ENCODE measurements at regions not wholly inside any gene's neighbourhood (a gene's known extent, or its start where the extent isn't known, plus 50 kb on each side); places are given as distances from the start of the nearest gene placed in this dataset.
"Not testable (repeated sequence)": the region's sequence is repeated elsewhere in the genome, so short reads cannot be mapped to it uniquely, and the experiment has no call there.

DNA sequence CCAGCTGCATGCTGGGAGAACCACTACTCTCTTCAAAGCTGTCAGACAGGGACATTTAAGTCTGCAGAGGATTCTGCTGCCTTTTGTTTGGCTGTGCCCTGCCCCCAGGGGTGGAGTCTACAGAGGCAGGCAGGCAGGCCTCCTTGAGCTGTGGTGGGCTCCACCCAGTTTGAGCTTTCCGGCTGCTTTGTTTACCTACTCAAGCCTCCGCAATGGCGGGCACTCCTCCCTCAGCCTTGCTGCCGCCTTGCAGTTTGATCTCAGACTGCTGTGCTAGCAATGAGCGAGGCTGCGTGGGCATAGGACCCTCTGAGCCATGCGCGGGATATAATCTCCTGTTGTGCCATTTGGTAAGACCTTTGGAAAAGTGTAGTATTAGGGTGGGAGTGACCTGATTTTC, 581.1 kb upstream of the LCORL start:
- ATAC-seq; DNase-seq (ENCODE audit: low spot score); intact Hi-C loops (cut with DNase I): not testable (repeated sequence)

DNA sequence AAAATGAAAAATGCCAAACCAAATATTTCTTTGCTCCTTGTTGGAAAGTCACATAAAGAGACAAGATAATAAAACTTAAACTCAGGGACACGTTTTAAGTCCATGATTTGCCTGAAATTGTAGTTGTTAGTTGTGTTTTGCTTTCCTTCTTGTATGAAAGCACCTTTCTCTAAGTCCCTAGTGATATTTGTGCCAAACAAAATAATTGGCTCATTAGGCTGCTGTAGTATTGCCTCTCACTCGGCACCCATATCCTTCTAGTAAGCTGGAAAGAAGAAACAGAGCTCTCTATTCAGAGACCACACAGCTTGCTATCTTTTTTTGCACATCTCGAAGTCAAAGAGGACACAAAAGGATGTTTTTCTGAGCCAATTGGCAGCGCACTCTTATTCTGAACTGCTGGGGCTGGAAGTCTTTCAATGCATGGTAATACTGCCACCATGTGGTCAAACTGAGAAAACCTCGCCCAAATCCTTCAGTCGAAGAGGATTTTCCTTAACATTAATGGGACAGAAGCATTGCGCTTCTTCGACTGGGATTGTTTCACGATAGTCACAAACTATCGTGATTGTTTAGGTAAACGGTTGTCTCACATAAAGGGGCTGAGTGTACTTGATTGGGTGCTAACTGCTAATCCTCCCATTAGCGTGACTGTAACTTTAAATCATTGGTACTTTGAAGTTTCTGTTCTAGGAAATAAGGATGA, 571.9 kb upstream of the LCORL start:
- ATAC-seq, result peak; percentile 97
- DNase-seq (ENCODE audit: low spot score), result peak; percentile 72
- intact Hi-C loops (cut with DNase I), result loop anchor here (10.0 kb wide), 1 partner anchor 779 kb away; the partner anchor contains the start of genes DCAF16 and NCAPG

DNA sequence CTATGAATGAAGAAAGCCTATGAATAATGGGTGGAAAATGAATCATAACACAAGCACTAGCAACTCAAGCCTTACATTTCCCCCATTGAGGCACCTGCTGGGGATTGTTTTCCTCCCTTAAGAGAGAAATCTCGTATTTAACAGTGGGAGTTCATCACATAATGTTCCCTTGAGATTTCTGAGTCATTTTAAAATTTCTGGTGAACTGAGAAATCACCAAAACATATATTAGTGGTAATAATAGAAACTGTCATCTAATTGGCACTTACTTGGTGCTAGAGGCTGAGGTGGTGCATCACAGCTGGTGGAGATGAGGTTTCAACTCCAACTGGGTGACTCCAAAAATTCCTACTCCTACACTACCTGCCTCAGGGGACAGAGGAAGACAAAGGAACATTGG, 561.3 kb upstream of the LCORL start:
- intact Hi-C loops (cut with DNase I), result no loop called here
- ATAC-seq (no peak), DNase-seq (ENCODE audit: low spot score) (no peak)

DNA sequence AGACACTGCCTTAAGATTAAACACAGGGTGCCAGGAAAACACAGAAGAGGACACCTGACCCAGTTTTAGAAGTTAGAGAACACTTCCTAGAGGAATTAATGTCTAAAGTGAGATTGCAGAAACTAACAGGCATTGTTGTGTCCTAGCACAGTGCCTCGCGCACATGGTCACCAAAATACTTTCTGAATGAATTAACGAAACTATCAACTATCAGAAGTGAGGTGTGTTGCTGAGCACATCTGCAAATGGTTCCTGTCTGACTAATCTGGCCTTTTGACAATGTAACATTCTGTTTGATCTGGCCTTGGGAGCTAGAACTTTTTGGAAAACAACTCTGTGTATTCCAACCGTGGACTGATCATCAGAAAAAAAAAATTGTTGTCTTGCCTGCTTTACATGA, 556.8 kb upstream of the LCORL start:
- intact Hi-C loops (cut with DNase I), result no loop called here
- no peak for ATAC-seq
- DNase-seq (ENCODE audit: low spot score), result no peak

DNA sequence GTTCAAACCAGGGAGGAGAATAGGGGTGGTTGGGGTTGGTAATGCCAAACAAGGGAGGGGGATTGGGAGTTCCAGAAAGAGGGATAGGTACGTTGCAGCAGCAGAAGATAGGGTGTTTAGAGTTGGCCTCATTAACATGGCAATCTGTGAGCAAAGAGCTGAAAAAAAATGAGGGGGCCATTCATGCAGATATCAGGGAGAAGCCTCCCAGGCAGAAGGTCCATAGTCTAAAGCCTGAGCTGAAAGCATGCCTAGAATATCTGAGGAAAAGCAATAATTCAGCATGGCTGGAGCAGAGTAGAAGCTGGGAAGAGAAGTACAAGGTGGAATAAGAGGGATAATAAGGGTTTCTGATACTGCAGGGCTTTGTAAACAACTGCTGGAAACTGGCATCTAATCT, 550.9 kb upstream of the LCORL start:
- intact Hi-C loops (cut with DNase I), result no loop called here
- no peak for ATAC-seq
- no peak for DNase-seq (ENCODE audit: low spot score)

DNA sequence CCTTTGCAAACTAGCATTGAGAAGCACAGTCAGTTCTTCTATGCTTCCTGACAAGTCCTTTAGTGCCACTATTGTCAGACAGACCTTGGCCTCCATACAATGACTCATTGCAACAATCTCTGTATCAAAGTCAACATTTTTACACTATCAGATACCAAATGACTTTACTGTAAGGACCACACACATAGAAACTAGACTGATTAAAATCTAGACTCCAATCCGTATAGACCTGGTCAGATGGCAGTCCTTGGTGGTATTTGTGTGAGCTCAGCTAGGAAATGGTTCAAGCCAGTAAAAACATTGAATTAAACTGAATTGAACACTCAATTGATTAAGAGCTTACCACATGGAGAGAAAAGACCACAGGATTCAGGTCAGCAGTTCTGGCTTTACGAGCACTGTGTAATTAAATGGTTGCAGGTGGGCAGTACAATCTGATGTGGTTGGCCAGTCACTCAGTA, 549.8 kb upstream of the LCORL start:
- DNase-seq (ENCODE audit: low spot score) (no peak), ATAC-seq (no peak)
- intact Hi-C loops (cut with DNase I), result no loop called here

DNA sequence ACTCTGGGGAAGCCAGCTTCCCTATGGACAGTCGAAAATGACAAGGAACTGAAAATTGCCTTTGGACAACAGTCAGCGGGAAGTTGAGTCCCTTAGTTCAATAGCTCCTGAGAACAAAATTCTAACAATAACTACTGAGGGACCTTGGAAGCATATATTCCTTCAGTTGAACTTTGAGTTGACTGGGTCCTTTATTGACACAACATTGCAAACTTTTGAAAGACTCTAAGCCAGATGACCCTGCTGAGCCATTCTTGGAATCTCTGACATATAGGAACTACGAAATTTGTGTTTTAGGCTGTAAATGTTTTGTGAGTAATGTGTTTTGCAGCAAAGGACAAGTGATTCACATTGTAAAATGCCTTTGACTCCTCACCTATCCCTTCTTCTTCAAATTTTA, 548.8 kb upstream of the LCORL start:
- ATAC-seq (no peak), DNase-seq (ENCODE audit: low spot score) (no peak)
- intact Hi-C loops (cut with DNase I), result no loop called here

DNA sequence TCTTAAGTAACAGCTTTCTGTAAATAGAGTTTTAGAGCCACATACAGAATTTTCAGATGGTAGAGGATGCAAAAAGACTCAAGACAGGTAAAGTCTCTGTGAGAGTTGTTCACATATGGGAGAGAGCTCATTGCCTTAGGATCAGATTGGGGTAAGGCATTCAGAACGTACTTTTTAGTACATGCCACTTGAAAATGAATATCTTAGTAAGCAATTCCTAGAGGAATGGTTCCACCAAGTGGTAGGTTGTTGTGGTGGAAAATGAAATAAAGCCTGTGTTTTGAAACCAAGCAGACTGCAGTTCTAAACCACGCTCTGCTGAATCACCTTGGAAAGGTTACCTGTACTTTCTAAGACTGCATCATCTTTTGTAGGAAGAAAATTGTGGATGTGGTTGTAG, 547.0 kb upstream of the LCORL start:
- intact Hi-C loops (cut with DNase I), result no loop called here
- ATAC-seq, result peak; percentile 55

DNA sequence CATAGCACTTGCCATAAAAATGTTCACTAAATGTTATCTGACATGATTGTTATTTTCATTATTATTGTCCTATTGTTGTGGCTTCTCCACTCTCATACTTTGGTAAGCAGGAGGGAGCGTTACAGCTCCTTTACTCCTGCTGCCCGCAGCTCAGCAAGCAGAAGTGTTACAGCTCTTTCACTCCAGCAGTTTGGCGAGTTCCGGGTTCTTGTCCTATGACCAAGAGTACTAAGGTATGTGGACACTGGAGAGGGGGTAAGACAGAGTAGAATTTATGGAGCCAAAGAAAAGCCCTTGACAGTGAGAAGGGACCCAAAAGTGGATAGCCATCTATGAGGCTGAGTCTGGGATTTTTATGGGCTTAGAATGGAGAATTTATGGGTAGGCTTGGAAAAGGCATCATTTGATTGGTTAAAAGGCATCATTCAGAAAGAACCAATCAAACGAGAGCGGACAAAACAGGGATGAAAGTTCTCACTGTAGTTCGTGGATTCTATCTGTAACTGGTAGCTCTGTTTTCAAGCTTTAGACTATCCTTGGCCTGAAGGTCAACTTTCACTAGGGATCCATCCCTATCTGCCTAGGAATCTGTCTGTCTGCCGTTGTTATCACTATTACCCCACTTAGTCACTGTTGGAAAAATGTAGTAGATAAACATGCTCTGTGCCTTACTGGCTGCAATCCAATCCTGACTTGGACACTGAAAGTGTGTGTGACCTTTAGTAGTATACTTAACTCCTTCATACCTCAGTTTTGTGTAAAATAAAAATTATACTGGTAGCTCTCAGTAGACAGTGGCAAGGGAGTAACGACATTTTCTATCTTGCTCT, 545.6 kb upstream of the LCORL start:
- DNase-seq (ENCODE audit: low spot score), result no peak
- no peak for ATAC-seq
- intact Hi-C loops (cut with DNase I), result no loop called here

More for the DNA sequence above, 547.0 kb upstream of the LCORL start:
- no peak for DNase-seq (ENCODE audit: low spot score)

DNA sequence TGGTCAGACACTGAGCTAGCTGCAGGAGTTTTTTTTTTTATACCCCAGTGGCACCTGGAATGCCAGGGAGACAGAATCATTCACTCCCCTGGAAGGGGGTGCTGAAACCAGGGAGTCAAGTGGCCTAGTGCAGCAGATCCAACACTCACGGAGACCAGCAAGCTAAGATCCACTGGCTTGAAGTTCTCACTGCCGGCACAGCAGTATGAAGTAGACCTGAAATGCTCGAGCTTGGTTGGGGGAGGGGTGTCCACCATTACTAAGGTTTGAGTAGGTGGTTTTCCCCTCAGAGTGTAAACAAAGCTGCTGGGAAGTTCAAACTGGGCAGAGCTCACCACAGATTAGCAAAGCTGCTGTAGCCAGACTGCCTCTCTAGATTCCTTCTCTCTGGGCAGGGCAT, 537.9 kb upstream of the LCORL start:
- intact Hi-C loops (cut with DNase I), result no loop called here
- ATAC-seq (no peak), DNase-seq (ENCODE audit: low spot score) (no peak)

DNA sequence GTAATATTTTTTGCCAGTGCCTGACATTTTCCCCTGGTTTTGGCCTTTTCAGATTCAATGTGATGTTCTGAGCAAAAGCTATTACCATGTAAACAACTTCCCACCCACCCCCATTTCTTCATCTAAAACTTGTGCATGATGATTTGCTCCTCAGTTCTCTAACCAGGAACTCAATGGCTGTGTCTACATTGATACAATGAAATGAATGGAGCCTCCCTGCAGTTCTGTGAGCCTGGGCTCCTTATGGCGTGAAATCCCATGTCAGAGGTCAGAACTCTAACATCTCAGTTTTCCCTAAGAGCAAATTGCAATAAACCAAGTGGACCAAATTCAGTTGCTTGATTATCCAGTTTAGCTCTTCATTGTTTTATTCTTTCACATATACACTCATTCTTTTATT, 534.8 kb upstream of the LCORL start:
- intact Hi-C loops (cut with DNase I), result no loop called here
- DNase-seq (ENCODE audit: low spot score), result no peak
- ATAC-seq, result no peak

DNA sequence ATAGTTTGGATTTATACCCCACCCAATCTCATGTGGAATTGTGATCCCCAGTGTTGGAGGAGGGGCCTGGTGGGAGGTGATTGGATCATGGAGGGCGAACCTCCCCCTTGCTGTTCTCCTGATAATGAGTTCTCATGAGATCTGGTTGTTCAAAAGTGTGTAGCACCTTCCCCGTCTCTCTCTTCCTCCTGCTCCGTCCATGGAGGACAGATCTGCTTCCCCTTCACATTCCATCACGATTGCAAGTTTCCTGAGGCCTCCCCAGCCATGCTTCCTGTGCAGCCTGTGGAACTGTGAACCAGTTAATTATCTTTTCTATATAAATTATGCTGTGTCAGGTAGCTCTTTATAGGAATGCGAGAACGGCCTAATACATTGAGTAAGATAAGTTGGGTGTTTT, 518.8 kb upstream of the LCORL start:
- intact Hi-C loops (cut with DNase I), result no loop called here
- no peak for DNase-seq (ENCODE audit: low spot score)
- no peak for ATAC-seq

DNA sequence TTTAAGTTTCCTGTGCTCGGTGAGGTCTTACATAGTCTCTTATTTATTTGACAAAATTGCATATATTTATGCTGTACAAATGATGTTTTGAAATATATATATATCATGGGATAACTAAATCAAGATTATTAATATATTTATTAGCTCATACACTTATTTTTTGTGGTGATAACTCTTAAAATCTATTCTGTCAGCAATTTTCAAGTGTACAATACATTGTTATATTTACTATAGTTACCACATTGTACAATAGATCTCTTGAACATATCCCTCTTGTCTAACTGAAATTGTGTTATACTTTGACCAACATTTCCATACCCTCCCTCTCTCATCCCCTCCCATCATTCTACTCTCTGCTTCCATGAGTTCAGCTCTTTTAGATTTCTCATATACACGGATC, 516.6 kb upstream of the LCORL start:
- DNase-seq (ENCODE audit: low spot score) (no peak), ATAC-seq (no peak)
- intact Hi-C loops (cut with DNase I), result no loop called here

DNA sequence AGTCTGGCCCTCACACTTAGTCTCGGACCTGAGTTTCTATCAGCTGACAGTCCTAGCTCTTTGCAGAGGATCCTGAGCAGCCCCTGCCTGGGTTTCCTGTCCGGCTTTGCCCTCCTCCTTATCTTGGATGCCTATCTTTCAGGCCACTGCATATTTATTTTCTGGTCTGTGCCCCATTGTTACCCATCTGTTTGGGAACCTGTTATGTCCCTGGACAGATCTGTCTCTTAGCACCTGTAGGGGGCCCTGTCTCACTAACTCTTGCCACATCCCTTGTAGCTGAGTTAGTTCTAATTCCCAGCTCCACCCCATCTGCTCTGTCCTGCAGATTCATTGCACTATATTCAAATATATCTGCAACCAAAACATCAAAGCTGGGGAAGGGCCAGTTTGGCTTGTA, 514.9 kb upstream of the LCORL start:
- ATAC-seq (no peak), DNase-seq (ENCODE audit: low spot score) (no peak)
- intact Hi-C loops (cut with DNase I), result no loop called here

DNA sequence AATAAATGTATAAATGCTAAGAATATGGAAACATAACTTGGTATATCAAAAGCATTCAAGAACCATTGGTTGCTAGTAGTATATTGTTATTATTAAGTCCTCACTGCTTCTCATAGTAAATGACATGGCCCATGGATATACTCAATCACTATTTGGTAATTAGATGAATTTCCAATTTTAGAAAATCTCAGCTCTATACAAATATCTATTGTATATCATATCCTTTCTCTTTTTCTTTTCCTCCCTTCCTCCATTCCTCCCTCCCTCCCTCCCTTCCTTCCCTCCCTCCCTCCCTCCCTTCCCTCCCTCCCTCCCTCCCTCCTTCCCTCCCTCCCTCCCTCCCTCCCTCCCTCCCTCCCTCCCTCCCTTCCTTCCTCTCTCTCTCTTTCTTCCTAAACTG, 514.4 kb upstream of the LCORL start:
- no peak for DNase-seq (ENCODE audit: low spot score)
- ATAC-seq, result no peak
- intact Hi-C loops (cut with DNase I), result no loop called here

DNA sequence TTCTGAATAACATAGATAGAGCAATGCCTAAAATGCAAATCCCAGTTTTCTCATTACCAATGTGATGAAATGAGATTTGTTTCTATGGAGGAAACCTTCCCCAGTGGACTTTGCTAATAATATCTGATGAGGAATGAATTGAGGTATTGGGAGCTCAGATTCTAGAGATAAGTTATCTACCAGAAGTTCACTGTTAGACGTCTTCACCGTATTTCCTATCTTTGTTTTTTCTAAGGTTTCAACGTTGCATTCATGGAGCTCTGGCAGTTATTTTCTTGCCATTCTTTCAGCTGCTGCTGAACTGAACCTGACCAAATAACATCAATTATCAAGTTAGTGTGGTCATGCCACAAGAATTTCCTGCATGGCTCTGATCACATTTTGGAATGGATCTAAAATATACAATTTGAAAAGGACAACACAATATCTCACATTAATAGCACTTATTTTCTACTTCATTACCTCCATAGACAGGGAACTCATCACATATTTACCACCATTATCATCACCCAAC, 511.8 kb upstream of the LCORL start:
- DNase-seq (ENCODE audit: low spot score) (no peak), ATAC-seq (no peak)
- intact Hi-C loops (cut with DNase I), result no loop called here

DNA sequence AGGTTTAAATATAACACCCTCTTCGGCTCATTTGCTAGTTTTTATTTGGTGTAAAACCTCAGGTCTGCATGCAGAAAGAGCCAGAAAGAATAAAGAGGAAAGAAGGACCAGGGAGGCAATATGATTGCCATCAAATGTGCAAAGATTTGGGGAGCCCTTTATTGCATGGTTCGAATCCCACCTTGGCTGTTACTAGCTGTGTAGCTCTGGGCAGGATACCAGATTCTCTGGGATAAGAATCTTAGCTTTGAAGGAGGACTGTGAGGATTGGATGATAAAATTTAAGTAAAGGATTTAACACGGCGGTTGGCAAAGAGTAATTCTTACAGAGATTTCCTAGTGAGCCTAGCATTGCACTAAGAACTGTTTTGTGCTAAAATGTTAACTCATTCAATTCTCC, 510.2 kb upstream of the LCORL start:
- ATAC-seq (no peak), DNase-seq (ENCODE audit: low spot score) (no peak)
- intact Hi-C loops (cut with DNase I), result no loop called here

DNA sequence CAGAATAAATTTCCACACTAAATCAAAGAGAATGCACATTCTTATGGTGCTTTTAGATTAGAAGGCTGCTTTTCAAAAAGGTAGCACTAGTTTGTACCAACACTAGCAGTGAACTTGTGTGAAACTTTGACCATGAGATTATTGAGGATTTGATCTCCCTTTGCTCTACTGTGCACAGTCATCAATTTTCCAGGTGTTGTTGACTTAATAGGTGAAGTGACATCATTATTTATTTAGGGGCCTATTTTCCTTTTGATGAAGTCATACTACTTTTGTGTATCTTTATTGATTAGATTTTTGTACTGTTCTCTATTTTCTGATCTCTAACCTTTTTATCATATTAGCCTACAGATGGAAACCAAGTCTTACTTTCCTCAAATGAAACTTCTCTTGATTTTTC, 507.9 kb upstream of the LCORL start:
- intact Hi-C loops (cut with DNase I), result no loop called here
- ATAC-seq (no peak), DNase-seq (ENCODE audit: low spot score) (no peak)

DNA sequence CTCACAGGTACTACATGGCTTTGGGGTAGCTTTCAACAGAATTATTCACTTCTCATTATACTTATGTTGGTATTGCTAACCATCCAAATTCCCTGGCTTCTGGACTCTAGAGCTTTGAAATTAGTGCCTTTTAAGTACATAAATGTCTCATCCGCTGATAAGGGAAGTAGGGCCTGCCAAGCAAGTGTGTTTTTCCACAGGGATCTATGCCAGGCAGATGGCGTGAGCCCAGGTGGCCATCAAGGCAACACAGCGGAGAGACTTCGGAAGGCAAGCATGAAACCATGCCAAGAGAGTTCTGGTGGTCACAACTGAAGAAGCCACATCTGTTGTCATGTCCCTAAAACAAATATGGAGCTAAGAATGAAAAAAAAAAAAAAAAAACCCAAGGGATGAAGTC, 503.1 kb upstream of the LCORL start:
- ATAC-seq (no peak), DNase-seq (ENCODE audit: low spot score) (no peak)
- intact Hi-C loops (cut with DNase I), result no loop called here

DNA sequence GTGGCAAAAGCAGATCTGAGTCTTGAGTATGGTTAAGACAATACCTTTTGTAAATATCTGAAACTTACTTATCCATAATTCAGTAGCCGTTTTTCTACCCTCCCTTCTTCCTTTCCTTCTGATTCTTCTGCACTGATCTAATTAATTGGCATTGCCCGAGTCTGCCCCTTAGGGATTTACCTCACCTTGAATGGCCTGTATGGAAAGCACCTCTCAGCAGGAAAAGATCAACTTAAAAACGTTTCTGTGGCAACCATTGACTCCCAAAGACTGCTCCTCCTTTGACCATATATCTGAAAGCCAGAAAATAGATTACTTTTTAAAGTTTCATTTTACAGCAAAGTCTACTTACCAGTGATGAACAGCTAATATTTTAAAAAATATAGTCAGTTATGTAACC, 496.5 kb upstream of the LCORL start:
- intact Hi-C loops (cut with DNase I), result no loop called here
- ATAC-seq, result no peak

More for the DNA sequence above, 496.5 kb upstream of the LCORL start:
- DNase-seq (ENCODE audit: low spot score), result no peak
